Kasumi-1 (cell line): ENCODE measurements at regions not wholly inside any gene's neighbourhood (a gene's known extent, or its start where the extent isn't known, plus 50 kb on each side); places are given as distances from the start of the nearest gene placed in this dataset.
"Not testable (repeated sequence)": the region's sequence is repeated elsewhere in the genome, so short reads cannot be mapped to it uniquely, and the experiment has no call there.

Source experiments
- DNase-seq, 2 experiments: peaks; one replicate each; lab custom pipeline; 2025; lab: John Stamatoyannopoulos, UW

- DNase-seq = not testable (repeated sequence)
Measured at GRCh38 chr18:65998971-65999700, 248.3 kb downstream of the CDH7 start.

- no peak for DNase-seq
Measured at GRCh38 chr18:65995206-65995605, 244.4 kb downstream of the CDH7 start.

- DNase-seq = peak; percentile 9 to 16
Measured at GRCh38 chr18:65994302-65994701, 243.5 kb downstream of the CDH7 start.

- peak in 1 of 2 experiments; percentile 26 for DNase-seq
Measured at GRCh38 chr18:65990944-65991708, 240.3 kb downstream of the CDH7 start.

- no peak for DNase-seq
Measured at GRCh38 chr18:65990174-65990690, 239.4 kb downstream of the CDH7 start.

GRCh38 chr18:65988972-65989371, 238.2 kb downstream of the CDH7 start:
- DNase-seq = no peak

GRCh38 chr18:65988386-65988785, 237.6 kb downstream of the CDH7 start:
- no peak for DNase-seq

- DNase-seq = peak; percentile 22 to 30
Measured at GRCh38 chr18:65983750-65984149, 232.9 kb downstream of the CDH7 start.

GRCh38 chr18:65975536-65975935, 224.7 kb downstream of the CDH7 start:
- DNase-seq = no peak

GRCh38 chr18:65974758-65975157, 223.9 kb downstream of the CDH7 start:
- no peak for DNase-seq

GRCh38 chr18:65968239-65969004, 217.6 kb downstream of the CDH7 start:
- peak in 1 of 2 experiments; percentile 42 for DNase-seq

GRCh38 chr18:65955747-65956146, 204.9 kb downstream of the CDH7 start:
- no peak for DNase-seq

- no peak for DNase-seq
Measured at GRCh38 chr18:65954372-65954771, 203.6 kb downstream of the CDH7 start.

- no peak for DNase-seq
Measured at GRCh38 chr18:65946777-65947176, 196.0 kb downstream of the CDH7 start.

- DNase-seq = no peak
Measured at GRCh38 chr18:65943268-65943667, 192.5 kb downstream of the CDH7 start.

GRCh38 chr18:65942854-65943253, 192.0 kb downstream of the CDH7 start:
- DNase-seq = no peak

- DNase-seq = no peak
Measured at GRCh38 chr18:65942104-65942503, 191.3 kb downstream of the CDH7 start.

GRCh38 chr18:65941482-65941881, 190.7 kb downstream of the CDH7 start:
- DNase-seq = no peak
